H1 (cell line): ENCODE measurements at regions not wholly inside any gene's neighbourhood (a gene's known extent, or its start where the extent isn't known, plus 50 kb on each side); places are given as distances from the start of the nearest gene placed in this dataset.

ENCODE experiments used
- CTCF ChIA-PET: fragments of 300-600 bp; sonication (Branson Sonifier 250); formaldehyde crosslinking; loops from one replicate; lab custom pipeline; 2021; ENCODE audit not compliant: partially characterized antibody; lab: Charles Lee
- POLR2A ChIA-PET: fragments of 300-600 bp; sonication (Branson Sonifier 250); formaldehyde crosslinking; loops from one replicate; lab custom pipeline; 2021; ENCODE audit warnings: inconsistent platforms; ENCODE audit not compliant: partially characterized antibody; lab: Charles Lee
- DNase-seq, 2 experiments: peaks; one replicate each; pipeline versions ENCODE4 v3.0.0 to v3.0.0-alpha.2; 2010 to 2022; ENCODE audit warnings: low spot score in 2 of 2, low read depth in 1 of 2, mixed read lengths in 1 of 2
- FAIRE-seq: peaks from 2 replicates; lab custom pipeline; 2011; peaks lifted over from hg19 to GRCh38; lab: Jason Lieb, UNC
- H2AFZ ChIP-seq: 2 replicates; pipeline ENCODE4 v1.8.1; 2012; ENCODE audit warnings: low read length, inconsistent platforms
- H2AK5ac ChIP-seq: 2 replicates; pipeline ENCODE4 v1.6.1; 2013; ENCODE audit warnings: low read depth, low read length
- H2BK120ac ChIP-seq: replicated peaks from 2 replicates; pipeline ENCODE3; 2013; ENCODE audit warnings: low read depth, low read length, inconsistent platforms
- H2BK12ac ChIP-seq: 2 replicates; pipeline ENCODE4 v1.6.1; 2013; ENCODE audit warnings: low read depth, low read length
- H2BK15ac ChIP-seq: 2 replicates; pipeline ENCODE4 v1.6.1; 2013; ENCODE audit warnings: low read length
- H2BK20ac ChIP-seq: 2 replicates; pipeline ENCODE4 v1.6.1; 2013; ENCODE audit warnings: low read length
- H2BK5ac ChIP-seq: 2 replicates; pipeline ENCODE4 v1.6.1; 2013; ENCODE audit warnings: low read depth, low read length
- H3K14ac ChIP-seq: 2 replicates; pipeline ENCODE4 v1.6.1; 2013; ENCODE audit warnings: inconsistent platforms; ENCODE audit not compliant: insufficient read length
- H3K18ac ChIP-seq: 2 replicates; pipeline ENCODE4 v1.6.1; 2013; ENCODE audit warnings: low read length; ENCODE audit errors: extremely low read depth
- H3K23ac ChIP-seq: 2 replicates; pipeline ENCODE4 v1.6.1; 2013; ENCODE audit warnings: inconsistent platforms; ENCODE audit not compliant: insufficient read length
- H3K23me2 ChIP-seq: 2 replicates; pipeline ENCODE4 v1.6.1; 2013; ENCODE audit warnings: low read depth, low read length
- H3K27ac ChIP-seq: 2 replicates; pipeline ENCODE4 v1.6.1; 2011; ENCODE audit warnings: low read depth, low read length, inconsistent platforms
- H3K27me3 ChIP-seq, 4 experiments: replicated peaks in 1 of 4; 1 replicate in 1 of 4; 2 replicates in 3 of 4; pipeline versions ENCODE4 v1.6.1 to v1.8.1; 2011 to 2013; ENCODE audit warnings: low read length in 3 of 4, mild to moderate bottlenecking in 3 of 4, inconsistent platforms in 2 of 4, mixed read lengths in 2 of 4, moderate library complexity in 1 of 4; ENCODE audit not compliant: control insufficient read depth in 3 of 4, insufficient read depth in 3 of 4; ENCODE audit errors: extremely low read depth in 1 of 4
- H3K36me3 ChIP-seq, 4 experiments: 2 replicates each; pipeline versions ENCODE4 v1.6.1 to v1.8.1; 2011 to 2013; ENCODE audit warnings: mild to moderate bottlenecking in 4 of 4, low read length in 3 of 4, moderate library complexity in 2 of 4, control low read depth in 1 of 4, inconsistent platforms in 1 of 4; ENCODE audit not compliant: insufficient read depth in 4 of 4, control insufficient read depth in 2 of 4
- H3K4ac ChIP-seq: replicated peaks from 2 replicates; pipeline ENCODE3; 2013; ENCODE audit warnings: low read length, low read depth, mixed read lengths, inconsistent platforms; ENCODE audit not compliant: insufficient read length
- H3K4me1 ChIP-seq, 4 experiments: replicated peaks in 1 of 4; 1 replicate in 1 of 4; 2 replicates in 3 of 4; pipeline versions ENCODE4 v1.6.1 to v1.8.1; 2011 to 2013; ENCODE audit warnings: low read length in 3 of 4, inconsistent platforms in 2 of 4, mixed read lengths in 1 of 4; ENCODE audit not compliant: insufficient read depth in 4 of 4, control insufficient read depth in 3 of 4
- H3K4me2 ChIP-seq, 2 experiments: 2 replicates each; pipeline versions ENCODE4 v1.6.1 to v1.8.1; 2011 to 2013; ENCODE audit warnings: low read depth in 2 of 2, low read length in 2 of 2, control low read depth in 1 of 2, inconsistent platforms in 1 of 2, mild to moderate bottlenecking in 1 of 2; ENCODE audit not compliant: insufficient read depth in 1 of 2
- H3K4me3 ChIP-seq, 4 experiments: fragments of 200-600, 300-600 bp in 1 of 4; sonication (generic), shearing (Covaris generic), sonication (Bioruptor Twin) in 1 of 4; 2 replicates each; pipeline versions ENCODE4 v1.5.1 to v1.8.1; 2011 to 2016; ENCODE audit warnings: low read length in 4 of 4, low read depth in 3 of 4, control low read depth in 2 of 4, inconsistent platforms in 2 of 4, mild to moderate bottlenecking in 2 of 4, mixed read lengths in 1 of 4, moderate library complexity in 1 of 4; ENCODE audit not compliant: insufficient read depth in 2 of 4; ENCODE audit errors: extremely low read depth in 1 of 4
- H3K56ac ChIP-seq: replicated peaks from 2 replicates; pipeline ENCODE3; 2013; ENCODE audit warnings: low read depth, mild to moderate bottlenecking, mixed read lengths, low read length, inconsistent platforms; ENCODE audit not compliant: insufficient read length
- H3K79me1 ChIP-seq: 2 replicates; pipeline ENCODE4 v1.6.1; 2013; ENCODE audit warnings: low read depth, low read length, control low read depth
- H3K79me2 ChIP-seq, 2 experiments: 2 replicates each; pipeline versions ENCODE4 v1.6.1 to v1.8.1; 2012 to 2013; ENCODE audit warnings: low read length in 2 of 2, mild to moderate bottlenecking in 2 of 2, inconsistent platforms in 1 of 2; ENCODE audit not compliant: insufficient read depth in 2 of 2, control insufficient read depth in 1 of 2
- H3K9ac ChIP-seq, 4 experiments: replicated peaks in 1 of 4; 1 replicate in 1 of 4; 2 replicates in 3 of 4; pipeline versions ENCODE4 v1.6.1 to v1.8.1; 2011 to 2013; ENCODE audit warnings: low read depth in 3 of 4, low read length in 3 of 4, control low read depth in 2 of 4, mild to moderate bottlenecking in 2 of 4, moderate library complexity in 2 of 4, inconsistent platforms in 1 of 4; ENCODE audit errors: extremely low read depth in 1 of 4
- H3K9me3 ChIP-seq, 2 experiments: 2 replicates each; pipeline versions ENCODE4 v1.6.1 to v1.8.1; 2012 to 2013; ENCODE audit warnings: mild to moderate bottlenecking in 2 of 2, moderate library complexity in 2 of 2, control low read depth in 1 of 2, inconsistent platforms in 1 of 2, low read depth in 1 of 2, low read length in 1 of 2, mixed read lengths in 1 of 2; ENCODE audit not compliant: insufficient read depth in 2 of 2
- H4K20me1 ChIP-seq, 2 experiments: replicated peaks in 1 of 2; 2 replicates each; pipeline versions ENCODE3 to v1.8.1; 2011 to 2013; ENCODE audit warnings: inconsistent platforms in 2 of 2, low read length in 2 of 2, mild to moderate bottlenecking in 1 of 2; ENCODE audit not compliant: insufficient read depth in 2 of 2, control insufficient read depth in 1 of 2
- H4K5ac ChIP-seq: 2 replicates; pipeline ENCODE4 v1.6.1; 2013; ENCODE audit warnings: low read length, low read depth, mixed read lengths, inconsistent platforms; ENCODE audit not compliant: insufficient read length
- H4K8ac ChIP-seq: 2 replicates; pipeline ENCODE4 v1.8.0; 2013; ENCODE audit warnings: mild to moderate bottlenecking, moderate library complexity, low read length, inconsistent platforms; ENCODE audit not compliant: insufficient read depth; ENCODE audit errors: extremely low read depth
- H4K91ac ChIP-seq: replicated peaks from 2 replicates; pipeline ENCODE3; 2013; ENCODE audit warnings: low read length, mixed read lengths, inconsistent platforms; ENCODE audit not compliant: insufficient read length
- CTCF ChIP-seq, 3 experiments: IDR thresholded peaks; 1 replicate in 2 of 3; 2 replicates in 1 of 3; pipeline versions ENCODE4 v1.5.1 to v1.6.1; 2011; ENCODE audit warnings: low read length in 3 of 3, mild to moderate bottlenecking in 3 of 3, inconsistent platforms in 2 of 3, low read depth in 1 of 3, moderate library complexity in 1 of 3; ENCODE audit not compliant: insufficient read depth in 1 of 3; ENCODE audit errors: control extremely low read depth in 1 of 3
- POLR2A ChIP-seq, 2 experiments: IDR thresholded peaks; 1 replicate in 1 of 2; 2 replicates in 1 of 2; pipeline ENCODE4 v1.6.1; 2011; ENCODE audit warnings: low read depth in 2 of 2, low read length in 2 of 2, mild to moderate bottlenecking in 2 of 2; ENCODE audit errors: control extremely low read depth in 1 of 2
- RAD21 ChIP-seq, 2 experiments: IDR thresholded peaks in 1 of 2; conservative IDR thresholded peaks in 1 of 2; 2 replicates each; pipeline ENCODE4 v1.6.1; 2011; ENCODE audit warnings: low read depth in 2 of 2, low read length in 2 of 2, improper control_type of control experiment in 1 of 2, inconsistent platforms in 1 of 2, mild to moderate bottlenecking in 1 of 2, moderate library complexity in 1 of 2
- YY1 ChIP-seq: IDR thresholded peaks from 2 replicates; pipeline ENCODE4 v1.6.1; 2011; ENCODE audit warnings: low read depth, mild to moderate bottlenecking, low read length
- WGBS, 2 experiments: shearing (Covaris generic) in 1 of 2; methylation state at CpG; one replicate each; pipeline versions ENCODE4 v1.1.6 to v1.1.7; 2013 to 2015; ENCODE audit warnings: low lambda C conversion rate in 2 of 2, mixed read lengths in 2 of 2, inconsistent platforms in 1 of 2, low coverage in 1 of 2, missing lambda C conversion rate in 1 of 2; ENCODE audit not compliant: insufficient replicate concordance in 2 of 2, insufficient coverage in 1 of 2, insufficient read length in 1 of 2; ENCODE audit errors: extremely low coverage in 1 of 2, missing lambda C conversion rate in 1 of 2; 5-methylcytosine and 5-hydroxymethylcytosine counted together

- Histone ChIP-seq H3K4me1 (no peaks in the 10 kb centered on the region), H2BK15ac (no peak overlapping the region), H3K23me2 (no peaks in the 10 kb centered on the region), H2AFZ (no peak overlapping the region), H3K56ac (no peak overlapping the region), H2BK5ac (no peak overlapping the region), H3K36me3 (no peaks in the 10 kb centered on the region), H3K27ac (no peak overlapping the region), H4K20me1 (no peaks in the 10 kb centered on the region), H3K18ac (no peak overlapping the region), H4K8ac (no peak overlapping the region), H3K9me3 (no peaks in the 10 kb centered on the region), H2BK120ac (no peak overlapping the region), H3K9ac (no peak overlapping the region), H3K4me2 (no peak overlapping the region), H3K79me2 (no peaks in the 10 kb centered on the region)
- POLR2A ChIA-PET: no interaction called here
- CTCF ChIA-PET: interaction anchor here (0.6 to 1.9 kb wide), 12 partner anchors 12 to 1686 kb away, joined by 3 to 7 read pairs (median 4); no protein-coding TSS in a partner anchor
- no peak for TF ChIP-seq POLR2A (IDR thresholded peaks at IDR 0.05; ENCODE audit: control extremely low read depth in 1 of 2, low read depth in 2 of 2, low read length in 2 of 2)
- TF ChIP-seq YY1: no peak
- peak; percentile 42 to 54 for TF ChIP-seq RAD21 (IDR thresholded peaks at IDR 0.05 in 1 of 2, conservative IDR thresholded peaks at IDR 0.05 in 1 of 2; ENCODE audit: low read depth in 2 of 2, low read length in 2 of 2)
- TF ChIP-seq CTCF (IDR thresholded peaks at IDR 0.05; ENCODE audit: control extremely low read depth in 1 of 3, insufficient read depth in 1 of 3, low read depth in 1 of 3, low read length in 3 of 3): peak in 2 of 3 experiments; percentile 50 to 58; a peak in 3 of 4 replicates
- TF ChIP-seq, all 59 proteins: peak for 2
- DNase-seq (no peak), FAIRE-seq (peak; percentile 84)
- Histone ChIP-seq H4K91ac (no peak overlapping the region), H3K23ac (no peak overlapping the region), H4K5ac (no peak overlapping the region), H2BK20ac (no peak overlapping the region), H3K27me3 (no peaks in the 10 kb centered on the region), H3K79me1 (no peaks in the 10 kb centered on the region), H3K14ac (no peak overlapping the region), H3K4me3 (no peak overlapping the region), H3K4ac (no peak overlapping the region), H2AK5ac (no peak overlapping the region), H2BK12ac (no peak overlapping the region)
- 83% methylated on average over 3 of the region's 3 CpGs; no CpG with 5 or more reads in 1 of the 2 experiments for WGBS, 2 experiments
Measured at GRCh38 chr2:49619804-49620203, 465.5 kb upstream of the FSHR start.
